GM21619 (cell line): ENCODE measurements at regions not wholly inside any gene's neighbourhood (a gene's known extent, or its start where the extent isn't known, plus 50 kb on each side); places are given as distances from the start of the nearest gene placed in this dataset.

ENCODE experiments used
- ATAC-seq: cut with Tn5 transposase; IDR thresholded peaks from one replicate; pipeline ENCODE4 v1.9.1; 2021; ENCODE audit not compliant: unreplicated experiment

DNA sequence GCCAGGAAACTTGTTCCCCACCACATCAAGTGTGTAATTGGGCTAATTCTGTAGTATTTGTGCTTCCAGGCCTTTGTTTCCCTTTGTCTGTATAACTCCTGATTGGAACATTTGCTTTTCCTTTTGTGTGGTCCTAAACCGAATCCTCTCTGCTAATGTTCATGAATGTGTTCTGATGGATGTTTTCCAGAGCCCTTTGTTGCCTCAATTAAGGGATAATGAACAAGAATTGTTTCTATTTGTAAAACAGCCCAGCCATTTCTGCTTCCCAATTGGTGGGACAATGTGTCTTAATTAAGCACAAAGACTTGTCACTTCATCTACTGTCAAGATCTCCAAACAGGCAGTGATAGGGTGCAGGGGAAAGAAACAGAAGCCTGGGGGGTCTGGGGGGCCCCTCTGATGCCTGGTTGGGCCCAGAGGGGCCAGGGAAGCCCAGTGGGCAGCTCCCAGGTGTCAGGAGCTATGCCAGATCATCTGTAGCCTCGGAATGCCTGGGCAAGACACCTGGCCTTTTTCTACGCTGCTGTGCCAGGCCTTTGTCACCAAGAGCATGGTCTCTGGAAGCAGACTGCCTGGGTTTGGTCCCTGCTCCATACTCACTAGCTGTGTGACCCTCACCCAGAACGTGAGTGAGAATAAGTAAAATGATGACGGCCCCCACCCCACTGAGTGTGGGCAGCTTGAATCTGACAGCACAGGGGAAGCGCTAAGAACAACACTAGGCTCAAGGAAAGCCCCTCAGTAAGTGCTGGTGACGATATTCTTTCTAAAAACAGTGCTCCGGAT, 116.6 kb upstream of the PRR20G start:
- ATAC-seq: no peak

- no peak for ATAC-seq
Observed at GRCh38 chr3:127403795-127404194, 115.9 kb upstream of the PRR20G start.

- no peak for ATAC-seq
Observed at GRCh38 chr3:127399154-127399553, 111.3 kb upstream of the PRR20G start.

- no peak for ATAC-seq
Observed at GRCh38 chr3:127396473-127396872, 108.6 kb upstream of the PRR20G start.

DNA sequence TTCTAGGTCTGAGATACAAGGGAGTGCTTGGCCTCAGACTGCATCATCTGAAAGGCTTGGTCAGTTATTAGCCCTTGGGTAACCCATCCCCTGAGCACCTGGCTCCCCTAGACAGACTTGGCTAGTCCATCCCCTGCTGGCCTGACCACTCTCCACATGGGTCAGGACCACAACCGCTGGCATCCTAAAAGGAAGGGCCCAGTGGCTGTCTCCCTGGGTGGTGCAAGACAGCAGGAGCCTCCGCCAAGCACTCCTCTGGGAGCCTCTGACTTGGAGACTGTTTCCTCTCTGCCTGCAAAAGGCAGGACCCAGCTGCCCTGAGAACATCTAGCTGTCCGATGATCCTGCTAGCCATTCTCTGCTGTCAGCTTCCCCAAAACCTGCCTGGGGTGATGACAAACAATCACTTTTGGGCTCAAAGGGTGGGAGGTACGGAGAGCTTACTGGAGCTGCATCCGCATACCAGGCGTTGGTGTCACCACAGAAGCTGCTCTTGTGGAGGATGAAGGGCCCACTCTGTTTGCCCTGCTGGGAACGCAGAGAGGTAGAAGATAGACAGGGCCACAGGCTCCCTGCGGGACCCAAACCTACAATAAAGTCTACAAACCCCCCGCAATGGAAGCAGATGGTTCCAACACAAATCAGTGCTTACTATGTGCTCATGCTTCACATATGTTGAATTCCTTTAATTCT, 108.0 kb upstream of the PRR20G start:
- no peak for ATAC-seq

DNA sequence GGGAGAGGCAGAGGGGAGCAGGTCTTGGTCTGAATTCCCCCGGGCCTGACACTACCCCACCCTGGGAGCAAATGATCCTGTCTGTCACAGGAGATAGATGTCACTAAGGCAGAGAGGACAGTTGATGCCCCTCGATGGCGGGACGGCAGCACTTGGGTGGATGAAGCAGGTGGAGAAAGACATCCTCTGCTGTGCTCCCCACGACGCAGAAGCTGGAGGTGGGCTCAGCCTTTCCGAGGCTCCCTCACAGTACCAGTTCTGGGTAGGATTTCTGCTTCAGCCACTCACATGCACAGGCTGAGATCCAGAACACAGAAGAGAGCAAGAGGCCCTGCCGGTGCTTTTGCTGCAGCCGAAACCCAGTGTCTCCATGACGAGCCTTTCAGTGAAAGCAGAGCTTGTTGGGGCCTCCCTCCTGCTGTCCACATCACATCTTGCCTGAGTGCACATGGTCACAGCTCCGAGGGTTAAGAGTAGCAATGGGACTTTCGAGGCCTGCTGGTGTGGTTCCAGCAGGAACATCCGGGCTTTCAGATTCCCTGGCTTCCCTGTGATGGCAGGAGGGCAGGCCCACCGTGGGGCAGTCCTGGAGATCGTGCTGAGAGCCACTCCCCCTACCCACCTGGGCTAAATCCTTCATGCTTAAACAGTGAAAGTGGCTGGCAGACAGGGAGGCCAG, 107.3 kb upstream of the PRR20G start:
- no peak for ATAC-seq

DNA sequence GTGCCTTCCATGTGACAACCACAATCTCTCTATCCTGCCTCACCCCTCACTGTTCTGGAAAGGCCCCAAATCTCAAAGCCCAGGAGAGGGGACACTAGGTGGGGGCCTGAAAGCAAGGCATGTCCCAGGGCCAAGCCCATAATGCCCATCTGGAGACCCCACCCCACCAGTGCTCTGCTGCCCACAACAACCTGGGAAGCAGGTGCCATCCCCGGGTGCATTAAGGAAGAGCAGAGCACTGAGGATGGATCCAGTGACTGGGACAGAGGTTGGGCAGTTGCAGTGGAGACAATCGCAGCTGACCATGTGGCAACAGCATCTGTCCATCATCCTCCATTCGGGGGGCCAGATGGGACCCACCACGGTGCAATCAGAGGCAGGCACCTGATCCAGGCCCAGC, 106.2 kb upstream of the PRR20G start:
- ATAC-seq: no peak

GRCh38 chr3:127393131-127393820, 105.4 kb upstream of the PRR20G start:
- ATAC-seq: no peak

DNA sequence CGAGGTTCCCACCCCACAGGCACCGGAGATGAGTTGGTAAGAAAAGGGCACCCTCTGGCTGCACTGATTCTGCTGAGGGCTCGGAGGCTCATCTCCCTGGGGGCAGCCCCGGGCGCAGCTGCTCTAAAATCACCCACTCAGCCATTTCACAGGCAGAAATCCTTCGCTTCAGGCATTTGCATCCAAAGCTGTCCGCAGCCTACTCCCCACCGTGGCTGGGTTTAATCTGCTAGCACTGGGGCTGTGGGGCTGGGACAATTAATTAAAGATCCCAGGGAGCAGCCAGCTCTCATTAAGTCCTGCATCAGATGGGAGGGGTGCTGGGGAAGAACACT, 104.3 kb upstream of the PRR20G start:
- ATAC-seq: no peak

GRCh38 chr3:127391436-127392155, 103.8 kb upstream of the PRR20G start:
- ATAC-seq: no peak

- ATAC-seq: no peak
Observed at GRCh38 chr3:127390365-127391025, 102.6 kb upstream of the PRR20G start.

- ATAC-seq: no peak
Observed at GRCh38 chr3:127389913-127390312, 102.1 kb upstream of the PRR20G start.

GRCh38 chr3:127389420-127389819, 101.6 kb upstream of the PRR20G start:
- ATAC-seq: no peak

- no peak for ATAC-seq
Observed at GRCh38 chr3:127388427-127388826, 100.6 kb upstream of the PRR20G start.

- ATAC-seq: no peak
Observed at GRCh38 chr3:127387556-127388153, 99.8 kb upstream of the PRR20G start.

GRCh38 chr3:127387119-127387518, 99.3 kb upstream of the PRR20G start:
- no peak for ATAC-seq

GRCh38 chr3:127386490-127386889, 98.6 kb upstream of the PRR20G start:
- ATAC-seq: no peak

DNA sequence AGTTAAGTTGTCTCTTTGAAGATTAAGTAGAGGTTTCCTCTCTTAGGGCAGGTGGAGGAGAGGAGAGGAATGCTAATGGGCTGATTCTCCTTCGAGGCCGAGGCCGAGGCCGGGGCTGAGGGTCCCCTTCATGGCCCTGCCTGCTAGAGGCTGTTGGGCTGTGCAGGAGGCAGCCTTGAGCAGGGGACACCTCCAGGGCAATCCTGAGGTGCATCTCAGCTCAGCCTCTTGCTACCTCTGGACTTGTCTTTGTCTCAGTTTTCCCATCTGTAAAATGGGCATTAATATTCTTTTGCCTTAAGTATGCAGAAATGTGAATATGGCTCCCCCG, 97.7 kb upstream of the PRR20G start:
- no peak for ATAC-seq

GRCh38 chr3:127384717-127385539, 97.1 kb upstream of the PRR20G start:
- no peak for ATAC-seq
